ENCODE measurements at regions not wholly inside any gene's neighbourhood (a gene's known extent, or its start where the extent isn't known, plus 50 kb on each side); places are given as distances from the start of the nearest gene placed in this dataset.

DNA sequence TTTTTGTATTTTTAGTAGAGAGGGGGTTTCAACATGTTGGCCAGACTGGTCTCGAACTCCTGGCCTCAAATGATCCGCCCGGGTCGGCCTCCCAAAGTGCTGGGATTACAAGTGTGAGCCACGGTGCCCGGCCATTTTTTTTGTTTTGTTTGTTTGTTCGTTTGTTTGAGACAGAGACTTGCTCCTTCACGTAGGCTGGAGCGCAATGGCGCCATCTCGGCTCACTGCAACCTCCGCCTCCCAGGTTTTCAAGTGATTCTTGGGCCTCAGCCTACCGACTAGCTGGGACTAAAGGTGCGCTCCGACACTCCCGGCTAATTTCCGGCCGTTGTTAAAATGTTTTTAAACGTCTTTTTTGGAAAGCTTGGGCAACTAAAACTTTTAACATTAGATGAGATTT is 54.0 kb downstream of the SHOC1 start:
- no peak for FAIRE-seq
- H3K9me1 ChIP-seq (ENCODE audit: control insufficient read depth, insufficient read depth, low read length) = no peaks in the 10 kb centered on the region
- no peaks in the 10 kb centered on the region for H4K20me1 ChIP-seq (replicated peaks; ENCODE audit: control insufficient read depth, insufficient read depth, low read length)
- 55% methylated on average over 19 of the region's 19 CpGs for WGBS (ENCODE audit: insufficient coverage, low coverage, missing lambda C conversion rate)
- H2AFZ ChIP-seq (ENCODE audit: low read depth, low read length) = no peak overlapping the region
- H3K9ac ChIP-seq (ENCODE audit: insufficient read depth in 1 of 2, low read depth in 2 of 2, low read length in 2 of 2) = no peak overlapping the region
- H3K79me2 ChIP-seq (ENCODE audit: control insufficient read depth, insufficient read depth, low read length) = no peaks in the 10 kb centered on the region
- H3K9me3 ChIP-seq (replicated peaks; ENCODE audit: control insufficient read depth, insufficient read depth, low read depth, low read length) = no peaks in the 10 kb centered on the region
- H3K4me1 ChIP-seq (replicated peaks in 1 of 2; ENCODE audit: control insufficient read depth in 2 of 2, insufficient read depth in 2 of 2, low read length in 2 of 2) = no peaks in the 10 kb centered on the region
- TF ChIP-seq, protein P1, sequence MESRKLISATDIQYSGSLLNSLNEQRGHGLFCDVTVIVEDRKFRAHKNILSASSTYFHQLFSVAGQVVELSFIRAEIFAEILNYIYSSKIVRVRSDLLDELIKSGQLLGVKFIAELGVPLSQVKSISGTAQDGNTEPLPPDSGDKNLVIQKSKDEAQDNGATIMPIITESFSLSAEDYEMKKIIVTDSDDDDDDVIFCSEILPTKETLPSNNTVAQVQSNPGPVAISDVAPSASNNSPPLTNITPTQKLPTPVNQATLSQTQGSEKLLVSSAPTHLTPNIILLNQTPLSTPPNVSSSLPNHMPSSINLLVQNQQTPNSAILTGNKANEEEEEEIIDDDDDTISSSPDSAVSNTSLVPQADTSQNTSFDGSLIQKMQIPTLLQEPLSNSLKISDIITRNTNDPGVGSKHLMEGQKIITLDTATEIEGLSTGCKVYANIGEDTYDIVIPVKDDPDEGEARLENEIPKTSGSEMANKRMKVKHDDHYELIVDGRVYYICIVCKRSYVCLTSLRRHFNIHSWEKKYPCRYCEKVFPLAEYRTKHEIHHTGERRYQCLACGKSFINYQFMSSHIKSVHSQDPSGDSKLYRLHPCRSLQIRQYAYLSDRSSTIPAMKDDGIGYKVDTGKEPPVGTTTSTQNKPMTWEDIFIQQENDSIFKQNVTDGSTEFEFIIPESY (CRISPR knock-in tag; IDR thresholded peaks at IDR 0.05) = peak; percentile 62
- TF ChIP-seq, protein P2, sequence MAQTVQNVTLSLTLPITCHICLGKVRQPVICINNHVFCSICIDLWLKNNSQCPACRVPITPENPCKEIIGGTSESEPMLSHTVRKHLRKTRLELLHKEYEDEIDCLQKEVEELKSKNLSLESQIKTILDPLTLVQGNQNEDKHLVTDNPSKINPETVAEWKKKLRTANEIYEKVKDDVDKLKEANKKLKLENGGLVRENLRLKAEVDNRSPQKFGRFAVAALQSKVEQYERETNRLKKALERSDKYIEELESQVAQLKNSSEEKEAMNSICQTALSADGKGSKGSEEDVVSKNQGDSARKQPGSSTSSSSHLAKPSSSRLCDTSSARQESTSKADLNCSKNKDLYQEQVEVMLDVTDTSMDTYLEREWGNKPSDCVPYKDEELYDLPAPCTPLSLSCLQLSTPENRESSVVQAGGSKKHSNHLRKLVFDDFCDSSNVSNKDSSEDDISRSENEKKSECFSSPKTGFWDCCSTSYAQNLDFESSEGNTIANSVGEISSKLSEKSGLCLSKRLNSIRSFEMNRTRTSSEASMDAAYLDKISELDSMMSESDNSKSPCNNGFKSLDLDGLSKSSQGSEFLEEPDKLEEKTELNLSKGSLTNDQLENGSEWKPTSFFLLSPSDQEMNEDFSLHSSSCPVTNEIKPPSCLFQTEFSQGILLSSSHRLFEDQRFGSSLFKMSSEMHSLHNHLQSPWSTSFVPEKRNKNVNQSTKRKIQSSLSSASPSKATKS (CRISPR knock-in tag; IDR thresholded peaks at IDR 0.05) = no peak
- TF ChIP-seq, protein P3, sequence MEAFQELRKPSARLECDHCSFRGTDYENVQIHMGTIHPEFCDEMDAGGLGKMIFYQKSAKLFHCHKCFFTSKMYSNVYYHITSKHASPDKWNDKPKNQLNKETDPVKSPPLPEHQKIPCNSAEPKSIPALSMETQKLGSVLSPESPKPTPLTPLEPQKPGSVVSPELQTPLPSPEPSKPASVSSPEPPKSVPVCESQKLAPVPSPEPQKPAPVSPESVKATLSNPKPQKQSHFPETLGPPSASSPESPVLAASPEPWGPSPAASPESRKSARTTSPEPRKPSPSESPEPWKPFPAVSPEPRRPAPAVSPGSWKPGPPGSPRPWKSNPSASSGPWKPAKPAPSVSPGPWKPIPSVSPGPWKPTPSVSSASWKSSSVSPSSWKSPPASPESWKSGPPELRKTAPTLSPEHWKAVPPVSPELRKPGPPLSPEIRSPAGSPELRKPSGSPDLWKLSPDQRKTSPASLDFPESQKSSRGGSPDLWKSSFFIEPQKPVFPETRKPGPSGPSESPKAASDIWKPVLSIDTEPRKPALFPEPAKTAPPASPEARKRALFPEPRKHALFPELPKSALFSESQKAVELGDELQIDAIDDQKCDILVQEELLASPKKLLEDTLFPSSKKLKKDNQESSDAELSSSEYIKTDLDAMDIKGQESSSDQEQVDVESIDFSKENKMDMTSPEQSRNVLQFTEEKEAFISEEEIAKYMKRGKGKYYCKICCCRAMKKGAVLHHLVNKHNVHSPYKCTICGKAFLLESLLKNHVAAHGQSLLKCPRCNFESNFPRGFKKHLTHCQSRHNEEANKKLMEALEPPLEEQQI (IDR thresholded peaks at IDR 0.05) = 0 out of 2 replicates have a peak, but pooled peaks have one; percentile 42
- ChIA-PET CTCF (ENCODE audit: low intra/inter-chr PET ratio) (no interaction called here), POLR2A (interaction anchor here (1.0 kb wide), 1 partner anchor 10 kb away, joined by 3 read pairs; no protein-coding TSS in a partner anchor)
- in situ Hi-C loops (cut with MboI) = no loop called here
- intact Hi-C loops (cut with micrococcal nuclease) = no loop called here
- DNase-seq (ENCODE audit: extremely low read depth in 1 of 4, low spot score in 3 of 4) = peak in 1 of 4 experiments; percentile 4
- H3K4me2 ChIP-seq (ENCODE audit: insufficient read depth, low read length) = no peak overlapping the region
- no peaks in the 10 kb centered on the region for H3K36me3 ChIP-seq (ENCODE audit: control insufficient read depth, insufficient read depth, low read length)
- BruUV-seq (replicated peaks) = no TSS peak
- ATAC-seq = no peak
- H3K27me3 ChIP-seq (ENCODE audit: control insufficient read depth in 2 of 2, insufficient read depth in 2 of 2, low read length in 2 of 2) = no peaks in the 10 kb centered on the region
- H3K27ac ChIP-seq (ENCODE audit: extremely low read depth, low read depth, low read length) = no peak overlapping the region
- H3K4me3 ChIP-seq = no peak overlapping the region
